ENCODE measurements at regions not wholly inside any gene's neighbourhood (a gene's known extent, or its start where the extent isn't known, plus 50 kb on each side); places are given as distances from the start of the nearest gene placed in this dataset.

DNA sequence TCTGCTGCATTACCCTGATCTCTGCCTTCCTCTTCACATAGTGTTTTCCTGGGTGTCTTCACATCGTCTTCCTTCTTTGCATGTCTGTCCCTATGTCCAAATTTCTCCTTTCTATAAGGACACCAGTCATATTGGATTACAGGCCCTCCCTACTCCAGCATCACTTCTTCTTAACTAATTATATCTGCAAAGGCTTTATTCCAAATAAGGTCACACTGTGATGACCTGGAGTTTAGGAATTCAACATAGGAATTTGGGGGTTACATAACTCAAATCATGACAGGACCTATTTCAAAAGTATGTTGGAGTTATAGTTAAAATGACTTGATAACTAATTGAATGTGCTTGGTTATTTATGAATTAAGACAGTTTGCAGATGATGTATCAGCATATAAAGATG, 490.5 kb upstream of the ERCC4 start:
- H3K27me3 ChIP-seq (ENCODE audit: low read depth, low read length): no peaks in the 10 kb centered on the region
- H3K36me3 ChIP-seq (replicated peaks; ENCODE audit: low read depth, low read length): no peaks in the 10 kb centered on the region
- H3K9ac ChIP-seq (ENCODE audit: low read length): no peak overlapping the region
- TF ChIP-seq, protein P1, sequence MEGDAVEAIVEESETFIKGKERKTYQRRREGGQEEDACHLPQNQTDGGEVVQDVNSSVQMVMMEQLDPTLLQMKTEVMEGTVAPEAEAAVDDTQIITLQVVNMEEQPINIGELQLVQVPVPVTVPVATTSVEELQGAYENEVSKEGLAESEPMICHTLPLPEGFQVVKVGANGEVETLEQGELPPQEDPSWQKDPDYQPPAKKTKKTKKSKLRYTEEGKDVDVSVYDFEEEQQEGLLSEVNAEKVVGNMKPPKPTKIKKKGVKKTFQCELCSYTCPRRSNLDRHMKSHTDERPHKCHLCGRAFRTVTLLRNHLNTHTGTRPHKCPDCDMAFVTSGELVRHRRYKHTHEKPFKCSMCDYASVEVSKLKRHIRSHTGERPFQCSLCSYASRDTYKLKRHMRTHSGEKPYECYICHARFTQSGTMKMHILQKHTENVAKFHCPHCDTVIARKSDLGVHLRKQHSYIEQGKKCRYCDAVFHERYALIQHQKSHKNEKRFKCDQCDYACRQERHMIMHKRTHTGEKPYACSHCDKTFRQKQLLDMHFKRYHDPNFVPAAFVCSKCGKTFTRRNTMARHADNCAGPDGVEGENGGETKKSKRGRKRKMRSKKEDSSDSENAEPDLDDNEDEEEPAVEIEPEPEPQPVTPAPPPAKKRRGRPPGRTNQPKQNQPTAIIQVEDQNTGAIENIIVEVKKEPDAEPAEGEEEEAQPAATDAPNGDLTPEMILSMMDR (IDR thresholded peaks at IDR 0.05; ENCODE audit: low read depth, low read length): no peak
- no peak for TF ChIP-seq EZH2phosphoT487 (IDR thresholded peaks at IDR 0.05; ENCODE audit: low read depth)
- no peaks in the 10 kb centered on the region for H3K79me2 ChIP-seq (ENCODE audit: low read length)
- no peaks in the 10 kb centered on the region for H4K20me1 ChIP-seq (ENCODE audit: insufficient read depth, low read length)
- no peak overlapping the region for H3K27ac ChIP-seq (ENCODE audit: low read length)
- no peak overlapping the region for H3K4me3 ChIP-seq (ENCODE audit: low read length)
- no peak overlapping the region for H2AFZ ChIP-seq (ENCODE audit: low read depth, low read length)
- H3K9me3 ChIP-seq (ENCODE audit: insufficient read depth, low read length): no peaks in the 10 kb centered on the region
- no peak overlapping the region for H3K4me2 ChIP-seq (ENCODE audit: low read length)
- no peaks in the 10 kb centered on the region for H3K4me1 ChIP-seq (ENCODE audit: low read length)

DNA sequence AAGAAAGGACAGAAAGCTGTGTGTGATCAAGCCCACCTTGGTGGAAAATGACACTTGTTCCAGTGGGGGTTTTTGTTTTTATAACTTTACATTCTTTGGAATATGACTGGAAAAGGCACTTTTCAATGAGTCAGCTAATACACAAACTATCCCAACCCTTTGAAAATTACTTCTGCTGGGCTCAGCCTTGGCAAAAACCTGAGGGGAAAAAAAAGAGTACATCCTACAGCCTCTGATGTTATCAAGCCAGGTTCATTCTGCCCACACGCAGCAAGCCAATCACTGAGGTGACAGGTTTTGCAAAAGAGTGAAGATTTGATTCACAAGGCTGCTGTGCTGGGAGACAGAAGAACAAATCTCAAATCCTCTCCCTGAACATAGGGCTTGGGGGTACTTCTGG, 484.5 kb upstream of the ERCC4 start:
- Histone ChIP-seq H2AFZ (ENCODE audit: low read depth, low read length) (no peak overlapping the region), H3K4me2 (ENCODE audit: low read length) (no peak overlapping the region), H3K4me3 (ENCODE audit: low read length) (no peak overlapping the region), H4K20me1 (ENCODE audit: insufficient read depth, low read length) (no peaks in the 10 kb centered on the region), H3K27ac (ENCODE audit: low read length) (no peak overlapping the region), H3K9ac (ENCODE audit: low read length) (no peak overlapping the region), H3K79me2 (ENCODE audit: low read length) (no peaks in the 10 kb centered on the region), H3K9me3 (ENCODE audit: insufficient read depth, low read length) (no peaks in the 10 kb centered on the region), H3K4me1 (ENCODE audit: low read length) (peaks cover 37% of the 10 kb centered on the region), H3K36me3 (replicated peaks; ENCODE audit: low read depth, low read length) (no peaks in the 10 kb centered on the region), H3K27me3 (ENCODE audit: low read depth, low read length) (no peaks in the 10 kb centered on the region)
- no peak for TF ChIP-seq EZH2phosphoT487 (IDR thresholded peaks at IDR 0.05; ENCODE audit: low read depth)
- TF ChIP-seq, protein P1 (IDR thresholded peaks at IDR 0.05; ENCODE audit: low read depth, low read length): no peak

DNA sequence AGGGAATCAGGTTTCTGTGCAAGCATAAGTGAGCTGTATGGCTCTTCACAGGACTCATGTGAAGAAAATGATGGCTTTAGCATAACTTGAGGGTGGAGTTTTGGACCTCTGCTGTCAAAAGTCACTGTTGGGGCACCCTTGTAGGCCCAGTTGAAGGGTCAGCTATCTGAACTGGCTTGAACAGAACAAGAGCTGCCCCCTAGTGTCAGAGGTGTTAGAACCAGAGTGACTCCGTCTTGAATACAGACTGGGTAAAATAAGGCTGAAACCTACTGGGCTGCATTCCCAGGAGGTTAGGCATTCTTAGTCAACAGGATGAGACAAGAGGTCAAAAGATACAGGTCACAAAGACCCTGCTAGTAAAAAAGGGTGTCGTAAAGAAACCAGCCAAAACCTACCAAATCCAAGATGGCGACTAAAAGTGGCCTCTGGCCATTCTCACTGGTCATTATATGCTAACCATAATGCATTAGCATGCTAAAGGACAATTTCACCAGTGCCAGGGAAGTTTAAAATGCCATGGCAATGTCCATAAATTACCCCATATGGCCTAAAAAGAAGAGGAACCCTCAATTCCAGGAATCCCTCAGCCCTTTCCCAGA, 484.0 kb upstream of the ERCC4 start:
- Histone ChIP-seq H3K9ac (ENCODE audit: low read length) (no peak overlapping the region), H3K9me3 (ENCODE audit: insufficient read depth, low read length) (no peaks in the 10 kb centered on the region), H3K4me1 (ENCODE audit: low read length) (peaks cover 39% of the 10 kb centered on the region), H3K27ac (ENCODE audit: low read length) (no peak overlapping the region), H2AFZ (ENCODE audit: low read depth, low read length) (no peak overlapping the region), H3K36me3 (replicated peaks; ENCODE audit: low read depth, low read length) (no peaks in the 10 kb centered on the region), H3K79me2 (ENCODE audit: low read length) (no peaks in the 10 kb centered on the region), H3K27me3 (ENCODE audit: low read depth, low read length) (no peaks in the 10 kb centered on the region), H3K4me3 (ENCODE audit: low read length) (no peak overlapping the region), H3K4me2 (ENCODE audit: low read length) (peak overlapping the region; percentile 27), H4K20me1 (ENCODE audit: insufficient read depth, low read length) (no peaks in the 10 kb centered on the region)
- TF ChIP-seq, protein P1 (IDR thresholded peaks at IDR 0.05; ENCODE audit: low read depth, low read length): peak; percentile 53
- TF ChIP-seq EZH2phosphoT487 (IDR thresholded peaks at IDR 0.05; ENCODE audit: low read depth): no peak

DNA sequence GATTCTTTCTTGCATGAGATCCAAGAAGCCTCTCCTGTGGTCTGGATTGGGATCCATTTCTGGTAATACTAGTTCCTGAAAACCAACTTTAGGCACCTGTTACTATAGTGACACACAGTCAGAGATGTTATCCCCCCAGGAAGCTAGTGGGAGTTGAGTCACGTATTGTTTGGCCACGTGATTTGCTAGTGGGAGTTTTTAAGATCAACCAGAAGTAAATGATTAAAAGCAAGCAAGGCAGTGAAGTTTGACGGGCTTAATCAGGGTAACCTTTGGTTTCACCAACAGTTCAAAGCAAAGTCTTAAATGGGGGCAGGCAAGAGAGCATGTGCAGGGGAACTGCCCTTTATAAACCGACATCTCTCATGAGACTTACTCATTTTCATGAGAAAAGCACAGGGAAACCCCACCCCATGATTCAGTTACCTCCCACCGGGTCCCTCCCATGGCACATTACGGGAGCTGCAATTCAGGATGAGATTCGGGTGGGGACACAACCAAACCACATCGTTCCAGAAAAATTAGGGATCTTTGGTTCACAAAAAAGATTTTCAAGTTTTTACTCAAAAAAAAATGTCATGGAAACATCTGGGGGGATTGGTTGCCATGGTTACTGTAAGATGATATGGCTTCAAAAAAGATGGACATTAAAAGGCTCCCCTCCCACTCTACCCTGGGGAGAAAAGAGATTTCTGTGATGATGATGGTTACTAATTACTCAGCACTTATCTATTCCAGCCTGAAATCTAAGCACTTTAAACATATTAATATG, 483.1 kb upstream of the ERCC4 start:
- Histone ChIP-seq H3K9me3 (ENCODE audit: insufficient read depth, low read length) (no peaks in the 10 kb centered on the region), H3K4me1 (ENCODE audit: low read length) (peaks cover 47% of the 10 kb centered on the region), H3K9ac (ENCODE audit: low read length) (no peak overlapping the region), H3K79me2 (ENCODE audit: low read length) (no peaks in the 10 kb centered on the region), H3K36me3 (replicated peaks; ENCODE audit: low read depth, low read length) (no peaks in the 10 kb centered on the region), H3K27me3 (ENCODE audit: low read depth, low read length) (no peaks in the 10 kb centered on the region), H3K4me2 (ENCODE audit: low read length) (peak overlapping the region; percentile 27), H4K20me1 (ENCODE audit: insufficient read depth, low read length) (no peaks in the 10 kb centered on the region), H3K27ac (ENCODE audit: low read length) (peak overlapping the region; percentile 40), H3K4me3 (ENCODE audit: low read length) (no peak overlapping the region; the same call in 1 of the 2 replicates), H2AFZ (ENCODE audit: low read depth, low read length) (no peak overlapping the region)
- TF ChIP-seq EZH2phosphoT487 (IDR thresholded peaks at IDR 0.05; ENCODE audit: low read depth): no peak
- TF ChIP-seq, protein P1 (IDR thresholded peaks at IDR 0.05; ENCODE audit: low read depth, low read length): no peak

All from OCI-LY3 (cell line).